Vagina (tissue), 2 donors: ENCODE measurements at regions not wholly inside any gene's neighbourhood (a gene's known extent, or its start where the extent isn't known, plus 50 kb on each side); places are given as distances from the start of the nearest gene placed in this dataset.

Source experiments
- DNase-seq, 2 donors: peaks; one replicate each; pipeline ENCODE4 v3.0.0-alpha.2; 2017; ENCODE audit errors: extremely low spot score in 2 of 2
- H3K27ac ChIP-seq: fragments of 200-600 bp; sonication (generic); one replicate; pipeline ENCODE4 v1.5.1; 2019
- H3K27me3 ChIP-seq: fragments of 200-600 bp; sonication (generic); one replicate; pipeline ENCODE4 v1.5.1; 2019
- H3K36me3 ChIP-seq, 2 donors: fragments of 200-600 bp; sonication (generic); one replicate each; pipeline ENCODE4 v1.5.1; 2017 to 2019
- H3K4me1 ChIP-seq: fragments of 200-600 bp; sonication (generic); one replicate; pipeline ENCODE4 v1.5.1; 2019
- H3K4me3 ChIP-seq, 2 donors: fragments of 200-600 bp; sonication (generic); 1 replicate in 1 of 2; 2 replicates in 1 of 2; pipeline ENCODE4 v1.5.1; 2016 to 2019
- H3K9me3 ChIP-seq: fragments of 200-600 bp; sonication (generic); one replicate; pipeline ENCODE4 v1.5.1; 2019
- CTCF ChIP-seq, 3 experiments: fragments of 450-650 bp in 2 of 3; fragments of 200-600 bp in 1 of 3; sonication (generic) in 1 of 3; IDR thresholded peaks; one replicate each; pipeline ENCODE4 v1.5.1; 2017 to 2019; ENCODE audit warnings: antibody characterized with exemption in 3 of 3, mild to moderate bottlenecking in 2 of 3, moderate library complexity in 2 of 3
- POLR2A ChIP-seq, 2 donors: fragments of 450-650 bp; IDR thresholded peaks; one replicate each; pipeline ENCODE4 v1.6.1; 2017; ENCODE audit warnings: antibody characterized with exemption in 2 of 2, mild to moderate bottlenecking in 2 of 2, moderate library complexity in 2 of 2
- POLR2AphosphoS5 ChIP-seq, 2 donors: sonication (generic); formaldehyde crosslinking; IDR thresholded peaks; one replicate each; pipeline ENCODE4 v1.9.0; 2017; ENCODE audit warnings: antibody characterized with exemption in 2 of 2, mild to moderate bottlenecking in 2 of 2, low read depth in 1 of 2; ENCODE audit not compliant: insufficient read depth in 1 of 2
- intact Hi-C: fragments of 100-400 bp; cut with DNase I; formaldehyde crosslinking; loops from one replicate; pipeline ENCODE4 v1.15.1; 2023

- no peak overlapping the region for H3K4me3 ChIP-seq
- no peaks in the 10 kb centered on the region for H3K27me3 ChIP-seq
- no peaks in the 10 kb centered on the region for H3K9me3 ChIP-seq
- no peaks in the 10 kb centered on the region for H3K4me1 ChIP-seq
- no peak for DNase-seq
- TF ChIP-seq POLR2A (IDR thresholded peaks at IDR 0.05), result no peak
- peak; percentile 39 to 54 for TF ChIP-seq POLR2AphosphoS5 (IDR thresholded peaks at IDR 0.05; ENCODE audit: insufficient read depth in 1 of 2, low read depth in 1 of 2)
- no peak for TF ChIP-seq CTCF (IDR thresholded peaks at IDR 0.05)
- intact Hi-C loops, result no loop called here
- H3K27ac ChIP-seq, result peak overlapping the region; percentile 27
- no peaks in the 10 kb centered on the region for H3K36me3 ChIP-seq
These were observed 69.8 kb upstream of the CLMN start for GRCh38 chr14:95389471-95390011.

GRCh38 chr14:95388699-95389098 is 69.0 kb upstream of the CLMN start:
- no peaks in the 10 kb centered on the region for H3K4me1 ChIP-seq
- no peak for DNase-seq
- no peaks in the 10 kb centered on the region for H3K9me3 ChIP-seq
- intact Hi-C loops, result no loop called here
- TF ChIP-seq CTCF (IDR thresholded peaks at IDR 0.05) (no peak), POLR2A (IDR thresholded peaks at IDR 0.05) (no peak), POLR2AphosphoS5 (IDR thresholded peaks at IDR 0.05; ENCODE audit: insufficient read depth in 1 of 2, low read depth in 1 of 2) (no peak)
- no peaks in the 10 kb centered on the region for H3K27me3 ChIP-seq
- no peak overlapping the region for H3K4me3 ChIP-seq
- H3K27ac ChIP-seq, result peak overlapping the region; percentile 13
- no peaks in the 10 kb centered on the region for H3K36me3 ChIP-seq

GRCh38 chr14:95387826-95388445 is 68.2 kb upstream of the CLMN start:
- Histone ChIP-seq H3K4me3 (no peak overlapping the region), H3K9me3 (no peaks in the 10 kb centered on the region), H3K27me3 (no peaks in the 10 kb centered on the region), H3K36me3 (no peaks in the 10 kb centered on the region), H3K4me1 (no peaks in the 10 kb centered on the region), H3K27ac (peak overlapping the region; percentile 13)
- no peak for TF ChIP-seq POLR2AphosphoS5 (IDR thresholded peaks at IDR 0.05; ENCODE audit: insufficient read depth in 1 of 2, low read depth in 1 of 2)
- no peak for TF ChIP-seq CTCF (IDR thresholded peaks at IDR 0.05)
- TF ChIP-seq POLR2A (IDR thresholded peaks at IDR 0.05), result no peak
- intact Hi-C loops, result no loop called here
- DNase-seq, result no peak

- H3K27ac ChIP-seq, result no peak overlapping the region
- no peaks in the 10 kb centered on the region for H3K27me3 ChIP-seq
- no peak for DNase-seq
- H3K9me3 ChIP-seq, result no peaks in the 10 kb centered on the region
- H3K36me3 ChIP-seq, result no peaks in the 10 kb centered on the region
- no peaks in the 10 kb centered on the region for H3K4me1 ChIP-seq
- TF ChIP-seq POLR2A (IDR thresholded peaks at IDR 0.05) (no peak), CTCF (IDR thresholded peaks at IDR 0.05) (no peak), POLR2AphosphoS5 (IDR thresholded peaks at IDR 0.05; ENCODE audit: insufficient read depth in 1 of 2, low read depth in 1 of 2) (no peak)
- intact Hi-C loops, result no loop called here
- no peak overlapping the region for H3K4me3 ChIP-seq
These were observed 66.9 kb upstream of the CLMN start for GRCh38 chr14:95386536-95387095.

- DNase-seq, result no peak
- Histone ChIP-seq H3K27ac (no peak overlapping the region), H3K4me3 (no peak overlapping the region), H3K36me3 (no peaks in the 10 kb centered on the region), H3K4me1 (no peaks in the 10 kb centered on the region), H3K9me3 (no peaks in the 10 kb centered on the region), H3K27me3 (no peaks in the 10 kb centered on the region)
- intact Hi-C loops, result no loop called here
- TF ChIP-seq POLR2AphosphoS5 (IDR thresholded peaks at IDR 0.05; ENCODE audit: insufficient read depth in 1 of 2, low read depth in 1 of 2), result no peak
- no peak for TF ChIP-seq CTCF (IDR thresholded peaks at IDR 0.05)
- TF ChIP-seq POLR2A (IDR thresholded peaks at IDR 0.05), result no peak
These were observed 66.0 kb upstream of the CLMN start for GRCh38 chr14:95385701-95386100.
